ENCODE measurements at regions not wholly inside any gene's neighbourhood (a gene's known extent, or its start where the extent isn't known, plus 50 kb on each side); places are given as distances from the start of the nearest gene placed in this dataset.

- TF ChIP-seq POLR2A (IDR thresholded peaks at IDR 0.05; ENCODE audit: extremely low read depth, insufficient read length) (no peak), CTCF (IDR thresholded peaks at IDR 0.05; ENCODE audit: low read depth, low read length) (no peak)
Measured at GRCh38 chr3:21229426-21230135, 521.4 kb downstream of the ZNF385D start.

Data from NB4 (cell line).